ENCODE measurements at regions not wholly inside any gene's neighbourhood (a gene's known extent, or its start where the extent isn't known, plus 50 kb on each side); places are given as distances from the start of the nearest gene placed in this dataset.
"Not testable (repeated sequence)": the region's sequence is repeated elsewhere in the genome, so short reads cannot be mapped to it uniquely, and the experiment has no call there.

- H3K27ac ChIP-seq (ENCODE audit: low read depth in 2 of 2, low read length in 1 of 2); H3K4me3 ChIP-seq (ENCODE audit: low read depth in 2 of 2, low read length in 1 of 2); H3K36me3 ChIP-seq (replicated peaks in 1 of 2; ENCODE audit: control insufficient read depth in 1 of 2, insufficient read depth in 2 of 2, low read length in 1 of 2); H2AFZ ChIP-seq (ENCODE audit: low read depth); CTCF ChIA-PET; H3K79me2 ChIP-seq (ENCODE audit: insufficient read depth); H3K9me2 ChIP-seq; DNase-seq; H4K20me1 ChIP-seq (ENCODE audit: insufficient read depth); H3K9ac ChIP-seq; H3K27me3 ChIP-seq (ENCODE audit: insufficient read depth); H3K4me2 ChIP-seq; H3K4me1 ChIP-seq (ENCODE audit: control insufficient read depth in 1 of 2, insufficient read depth in 2 of 2, low read depth in 1 of 2, low read length in 1 of 2); POLR2A ChIA-PET; H3K9me3 ChIP-seq; H3F3A ChIP-seq (replicated peaks; ENCODE audit: insufficient read depth): not testable (repeated sequence)
- no CpG with 5 or more reads among the region's 4 CpGs for WGBS (ENCODE audit: low lambda C conversion rate)
These were observed 281.6 kb upstream of the NOTCH2NLA start for GRCh38 chr1:146510248-146510983.

- H3K9me3 ChIP-seq; H3K27ac ChIP-seq (ENCODE audit: low read depth in 2 of 2, low read length in 1 of 2); H3K9me2 ChIP-seq; POLR2A ChIA-PET; H3K36me3 ChIP-seq (replicated peaks in 1 of 2; ENCODE audit: control insufficient read depth in 1 of 2, insufficient read depth in 2 of 2, low read length in 1 of 2); H3K27me3 ChIP-seq (ENCODE audit: insufficient read depth); H2AFZ ChIP-seq (ENCODE audit: low read depth); H3K4me1 ChIP-seq (ENCODE audit: control insufficient read depth in 1 of 2, insufficient read depth in 2 of 2, low read depth in 1 of 2, low read length in 1 of 2); H3K79me2 ChIP-seq (ENCODE audit: insufficient read depth); DNase-seq; H3K4me2 ChIP-seq; H4K20me1 ChIP-seq (ENCODE audit: insufficient read depth); H3K4me3 ChIP-seq (ENCODE audit: low read depth in 2 of 2, low read length in 1 of 2); CTCF ChIA-PET; H3F3A ChIP-seq (replicated peaks; ENCODE audit: insufficient read depth); H3K9ac ChIP-seq: not testable (repeated sequence)
- WGBS (ENCODE audit: low lambda C conversion rate): no CpG with 5 or more reads among the region's 4 CpGs
These were observed 275.3 kb upstream of the NOTCH2NLA start for GRCh38 chr1:146504121-146504520.

- H3K79me2 ChIP-seq (ENCODE audit: insufficient read depth); H3K27ac ChIP-seq (ENCODE audit: low read depth in 2 of 2, low read length in 1 of 2); POLR2A ChIA-PET; H3K4me2 ChIP-seq; H2AFZ ChIP-seq (ENCODE audit: low read depth); H3K27me3 ChIP-seq (ENCODE audit: insufficient read depth); H4K20me1 ChIP-seq (ENCODE audit: insufficient read depth); DNase-seq; H3F3A ChIP-seq (replicated peaks; ENCODE audit: insufficient read depth); H3K36me3 ChIP-seq (replicated peaks in 1 of 2; ENCODE audit: control insufficient read depth in 1 of 2, insufficient read depth in 2 of 2, low read length in 1 of 2); H3K4me1 ChIP-seq (ENCODE audit: control insufficient read depth in 1 of 2, insufficient read depth in 2 of 2, low read depth in 1 of 2, low read length in 1 of 2); H3K9me2 ChIP-seq; H3K9ac ChIP-seq; H3K4me3 ChIP-seq (ENCODE audit: low read depth in 2 of 2, low read length in 1 of 2); CTCF ChIA-PET; H3K9me3 ChIP-seq: not testable (repeated sequence)
- no CpG with 5 or more reads among the region's 6 CpGs for WGBS (ENCODE audit: low lambda C conversion rate)
These were observed 258.7 kb upstream of the NOTCH2NLA start for GRCh38 chr1:146487555-146487954.

GRCh38 chr1:146487155-146487554 lies 258.3 kb upstream of the NOTCH2NLA start:
- H3K4me2 ChIP-seq; H3K36me3 ChIP-seq (replicated peaks in 1 of 2; ENCODE audit: control insufficient read depth in 1 of 2, insufficient read depth in 2 of 2, low read length in 1 of 2); CTCF ChIA-PET; H3F3A ChIP-seq (replicated peaks; ENCODE audit: insufficient read depth); H3K9me3 ChIP-seq; DNase-seq; H3K27me3 ChIP-seq (ENCODE audit: insufficient read depth); H3K4me3 ChIP-seq (ENCODE audit: low read depth in 2 of 2, low read length in 1 of 2); H3K27ac ChIP-seq (ENCODE audit: low read depth in 2 of 2, low read length in 1 of 2); H4K20me1 ChIP-seq (ENCODE audit: insufficient read depth); H2AFZ ChIP-seq (ENCODE audit: low read depth); H3K9ac ChIP-seq; H3K79me2 ChIP-seq (ENCODE audit: insufficient read depth); H3K9me2 ChIP-seq; H3K4me1 ChIP-seq (ENCODE audit: control insufficient read depth in 1 of 2, insufficient read depth in 2 of 2, low read depth in 1 of 2, low read length in 1 of 2); POLR2A ChIA-PET: not testable (repeated sequence)
- no CpG with 5 or more reads among the region's 24 CpGs for WGBS (ENCODE audit: low lambda C conversion rate)

GRCh38 chr1:146486300-146487014 lies 257.6 kb upstream of the NOTCH2NLA start:
- H3K27me3 ChIP-seq (ENCODE audit: insufficient read depth); H3K9ac ChIP-seq; CTCF ChIA-PET; H3K4me3 ChIP-seq (ENCODE audit: low read depth in 2 of 2, low read length in 1 of 2); DNase-seq; H3K9me3 ChIP-seq; H3K4me1 ChIP-seq (ENCODE audit: control insufficient read depth in 1 of 2, insufficient read depth in 2 of 2, low read depth in 1 of 2, low read length in 1 of 2); H3K36me3 ChIP-seq (replicated peaks in 1 of 2; ENCODE audit: control insufficient read depth in 1 of 2, insufficient read depth in 2 of 2, low read length in 1 of 2); POLR2A ChIA-PET; H3K79me2 ChIP-seq (ENCODE audit: insufficient read depth); H3F3A ChIP-seq (replicated peaks; ENCODE audit: insufficient read depth); H3K9me2 ChIP-seq; H4K20me1 ChIP-seq (ENCODE audit: insufficient read depth); H2AFZ ChIP-seq (ENCODE audit: low read depth); H3K4me2 ChIP-seq; H3K27ac ChIP-seq (ENCODE audit: low read depth in 2 of 2, low read length in 1 of 2): not testable (repeated sequence)
- WGBS (ENCODE audit: low lambda C conversion rate): 72% methylated on average over 7 of the region's 35 CpGs

GRCh38 chr1:146484195-146484594 lies 255.4 kb upstream of the NOTCH2NLA start:
- POLR2A ChIA-PET; H3K4me2 ChIP-seq; H3F3A ChIP-seq (replicated peaks; ENCODE audit: insufficient read depth); H3K36me3 ChIP-seq (replicated peaks in 1 of 2; ENCODE audit: control insufficient read depth in 1 of 2, insufficient read depth in 2 of 2, low read length in 1 of 2); H3K79me2 ChIP-seq (ENCODE audit: insufficient read depth); H3K27ac ChIP-seq (ENCODE audit: low read depth in 2 of 2, low read length in 1 of 2); H3K9me2 ChIP-seq; CTCF ChIA-PET; H3K4me3 ChIP-seq (ENCODE audit: low read depth in 2 of 2, low read length in 1 of 2); H3K9me3 ChIP-seq; H2AFZ ChIP-seq (ENCODE audit: low read depth); H4K20me1 ChIP-seq (ENCODE audit: insufficient read depth); DNase-seq; H3K4me1 ChIP-seq (ENCODE audit: control insufficient read depth in 1 of 2, insufficient read depth in 2 of 2, low read depth in 1 of 2, low read length in 1 of 2); H3K9ac ChIP-seq; H3K27me3 ChIP-seq (ENCODE audit: insufficient read depth): not testable (repeated sequence)
- WGBS (ENCODE audit: low lambda C conversion rate): 36% methylated on average over 1 of the region's 2 CpGs

Data from SK-N-SH (cell line).